ENCODE measurements at regions not wholly inside any gene's neighbourhood (a gene's known extent, or its start where the extent isn't known, plus 50 kb on each side); places are given as distances from the start of the nearest gene placed in this dataset.

DNA sequence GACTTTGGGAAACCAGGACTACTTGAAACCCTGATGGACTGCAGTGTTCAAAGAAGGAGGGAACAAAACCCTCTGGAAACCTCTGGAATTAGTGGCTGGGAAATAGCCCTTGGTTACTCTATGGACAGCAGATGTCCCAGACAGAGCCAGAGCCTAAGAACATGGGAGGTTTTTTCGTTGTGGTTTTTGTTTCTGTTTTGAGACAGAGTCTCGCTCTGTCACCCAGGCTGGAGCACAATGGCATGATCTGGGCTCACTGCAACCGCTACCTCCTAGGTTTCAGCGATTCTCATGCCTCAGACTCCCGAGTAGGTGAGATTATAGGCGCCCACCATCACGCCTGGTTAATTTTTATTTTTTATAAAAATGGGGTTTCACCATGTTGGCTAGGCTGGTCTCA, 1378.7 kb downstream of the AACS start:
- TF ChIP-seq GATA3 (IDR thresholded peaks at IDR 0.05; ENCODE audit: low read depth, low read length) (no peak), GATA2 (IDR thresholded peaks at IDR 0.05; ENCODE audit: low read depth, low read length) (no peak)

DNA sequence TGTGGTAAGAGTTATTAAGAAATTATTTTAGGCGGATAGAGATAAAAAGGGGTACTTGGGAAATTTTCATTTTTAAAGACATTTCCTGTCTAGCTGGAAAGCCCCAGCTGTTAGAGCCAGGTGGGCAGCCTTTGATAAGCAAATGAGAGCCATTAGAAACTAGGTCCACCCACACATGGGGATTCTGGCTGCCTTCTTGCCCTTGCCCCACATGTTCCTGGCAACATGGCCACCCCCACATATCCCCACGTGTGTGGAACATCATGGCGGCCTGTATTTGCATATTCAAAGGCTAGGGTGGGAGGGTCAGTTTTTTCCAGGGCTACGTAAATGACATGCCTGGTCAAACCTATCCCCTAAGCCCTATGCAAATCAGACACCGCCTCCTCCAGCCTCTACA, 1382.1 kb downstream of the AACS start:
- TF ChIP-seq GATA3 (IDR thresholded peaks at IDR 0.05; ENCODE audit: low read depth, low read length) (no peak), GATA2 (IDR thresholded peaks at IDR 0.05; ENCODE audit: low read depth, low read length) (no peak)

DNA sequence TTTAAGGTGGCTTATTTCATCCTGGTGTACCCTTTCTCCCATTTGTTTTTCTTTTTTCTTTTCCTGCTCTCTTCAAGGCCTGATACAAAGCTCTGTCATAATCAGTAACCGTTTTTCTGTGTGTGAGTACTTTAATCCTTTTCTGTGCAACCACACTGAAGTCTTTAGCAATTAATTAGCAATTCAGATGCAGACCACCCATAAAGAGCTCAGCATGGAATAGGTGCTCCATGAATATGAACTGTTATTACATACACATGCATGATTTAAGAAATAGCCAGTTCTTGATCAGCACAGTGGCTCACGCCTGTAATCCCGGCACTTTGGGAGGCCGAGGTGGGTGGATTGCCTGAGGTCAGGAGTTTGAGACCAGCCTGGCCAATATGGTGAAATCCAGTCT, 1386.6 kb downstream of the AACS start:
- no peak for TF ChIP-seq GATA2 (IDR thresholded peaks at IDR 0.05; ENCODE audit: low read depth, low read length)
- no peak for TF ChIP-seq GATA3 (IDR thresholded peaks at IDR 0.05; ENCODE audit: low read depth, low read length)

DNA sequence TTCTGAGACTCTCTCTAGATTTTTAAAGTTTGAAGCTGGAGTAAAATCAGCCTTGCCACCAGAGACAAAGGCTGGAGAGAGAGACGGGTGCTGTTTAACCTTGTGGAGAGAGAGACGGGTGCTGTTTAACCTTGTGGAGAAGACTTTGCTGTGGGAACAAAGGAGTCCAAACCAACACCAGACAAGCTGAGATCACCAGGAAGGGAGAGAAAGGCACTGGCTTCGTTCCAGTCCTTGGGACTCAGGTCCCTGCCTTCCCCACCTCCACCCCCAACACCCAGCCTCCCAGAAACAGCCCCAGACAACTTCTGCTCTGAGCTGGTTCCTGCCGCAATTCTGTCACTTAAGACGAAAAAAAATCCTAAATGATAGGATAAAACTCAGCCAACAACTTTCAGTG, 1389.3 kb downstream of the AACS start:
- no peak for TF ChIP-seq GATA2 (IDR thresholded peaks at IDR 0.05; ENCODE audit: low read depth, low read length)
- TF ChIP-seq GATA3 (IDR thresholded peaks at IDR 0.05; ENCODE audit: low read depth, low read length) = no peak

DNA sequence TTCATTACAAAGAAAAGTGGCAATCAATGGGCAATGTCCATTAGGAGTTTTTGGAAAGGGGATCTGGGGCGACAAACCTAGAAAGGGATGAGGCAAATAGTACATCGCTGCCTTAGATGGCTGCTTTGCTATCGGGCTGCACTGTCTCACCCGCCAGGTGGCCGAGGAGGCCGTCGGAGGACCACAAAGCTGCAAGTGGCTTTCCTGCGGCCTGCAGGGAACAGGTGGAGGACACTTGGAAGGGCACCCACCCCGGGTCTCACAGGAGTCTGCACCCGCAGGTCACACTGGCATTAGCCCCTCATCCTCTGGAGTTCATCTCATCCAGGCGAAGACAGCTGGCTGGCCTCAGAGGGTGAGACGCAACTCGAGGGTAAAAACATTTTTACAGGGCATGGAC, 1392.5 kb downstream of the AACS start:
- TF ChIP-seq GATA3 (IDR thresholded peaks at IDR 0.05; ENCODE audit: low read depth, low read length) = no peak
- no peak for TF ChIP-seq GATA2 (IDR thresholded peaks at IDR 0.05; ENCODE audit: low read depth, low read length)

DNA sequence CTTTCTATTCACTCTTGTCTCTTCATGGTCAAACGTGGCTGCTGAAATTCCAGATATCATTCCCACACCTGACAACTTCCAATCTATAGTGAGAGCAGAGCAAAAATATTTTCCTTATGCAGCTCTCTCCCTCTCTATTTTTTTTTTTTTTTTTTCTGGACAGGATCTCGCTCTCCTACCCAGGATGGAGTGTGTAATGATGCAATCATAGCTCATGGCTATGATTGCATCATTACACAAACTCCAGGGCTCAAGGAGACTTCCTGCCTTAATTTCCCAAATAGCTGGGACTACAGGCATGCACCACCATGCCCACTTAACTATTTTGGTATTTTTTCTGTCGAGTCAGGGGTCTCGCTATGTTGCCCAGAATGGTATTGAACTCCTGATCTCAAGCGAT, 1398.9 kb downstream of the AACS start:
- TF ChIP-seq GATA2 (IDR thresholded peaks at IDR 0.05; ENCODE audit: low read depth, low read length) = no peak

DNA sequence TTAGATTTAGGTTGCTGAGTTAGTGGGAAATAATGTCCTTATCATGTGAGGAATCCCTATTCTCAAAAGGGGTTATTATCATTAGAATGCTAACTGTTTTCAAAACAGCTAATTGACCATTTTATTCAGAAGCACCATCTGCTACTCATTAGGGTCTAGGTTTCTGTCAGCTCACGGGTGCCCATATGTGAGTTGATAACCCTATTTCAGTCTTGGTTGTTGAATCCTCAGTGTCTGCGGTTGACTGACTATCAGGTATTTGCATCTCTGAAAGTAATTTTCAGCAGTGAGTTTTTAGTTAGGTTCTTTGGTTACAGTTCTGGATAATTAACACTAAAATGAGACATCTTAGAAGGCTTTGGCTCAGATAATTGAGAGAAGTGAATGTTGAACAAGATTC, 1404.0 kb downstream of the AACS start:
- no peak for TF ChIP-seq GATA3 (IDR thresholded peaks at IDR 0.05; ENCODE audit: low read depth, low read length)
- TF ChIP-seq GATA2 (IDR thresholded peaks at IDR 0.05; ENCODE audit: low read depth, low read length) = no peak

DNA sequence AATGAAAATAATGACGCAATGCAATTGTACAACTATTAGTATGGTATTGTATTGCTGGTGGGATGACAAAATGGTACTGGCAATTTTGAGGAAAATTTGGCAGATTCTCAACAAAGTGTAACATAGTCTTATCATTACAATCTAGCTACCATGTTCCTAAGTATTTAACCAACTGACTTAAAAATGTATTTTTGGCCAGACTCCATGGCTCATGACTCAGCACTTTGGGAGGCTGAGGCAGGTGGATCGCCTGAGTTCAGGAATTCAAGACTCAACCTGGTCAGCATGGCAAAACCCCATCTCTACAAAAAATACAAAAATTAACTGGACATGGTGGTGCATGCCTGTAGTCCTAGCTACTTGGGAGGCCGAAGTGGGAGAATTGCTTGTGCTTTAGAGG, 1409.5 kb downstream of the AACS start:
- no peak for TF ChIP-seq GATA3 (IDR thresholded peaks at IDR 0.05; ENCODE audit: low read depth, low read length)
- no peak for TF ChIP-seq GATA2 (IDR thresholded peaks at IDR 0.05; ENCODE audit: low read depth, low read length)

DNA sequence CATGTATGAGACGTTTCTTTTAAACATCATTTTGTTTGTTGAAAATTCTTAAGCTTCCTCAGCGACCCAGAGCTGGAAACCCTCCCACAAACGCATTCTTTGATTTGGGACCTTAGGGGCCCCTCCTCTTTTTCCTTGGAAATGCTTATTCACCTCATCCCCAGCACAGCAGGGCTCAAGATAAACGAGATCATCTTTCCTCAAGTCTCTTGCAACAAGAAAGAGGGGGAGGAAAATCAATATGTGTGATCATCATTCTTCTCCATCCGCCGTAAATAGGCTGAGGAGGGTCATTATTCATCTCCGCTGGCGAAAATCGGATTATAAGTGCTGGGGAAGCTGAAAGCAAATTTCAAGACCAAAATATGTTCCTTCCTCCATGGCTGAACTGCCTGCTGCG, 1415.2 kb downstream of the AACS start:
- no peak for TF ChIP-seq GATA3 (IDR thresholded peaks at IDR 0.05; ENCODE audit: low read depth, low read length)
- no peak for TF ChIP-seq GATA2 (IDR thresholded peaks at IDR 0.05; ENCODE audit: low read depth, low read length)

DNA sequence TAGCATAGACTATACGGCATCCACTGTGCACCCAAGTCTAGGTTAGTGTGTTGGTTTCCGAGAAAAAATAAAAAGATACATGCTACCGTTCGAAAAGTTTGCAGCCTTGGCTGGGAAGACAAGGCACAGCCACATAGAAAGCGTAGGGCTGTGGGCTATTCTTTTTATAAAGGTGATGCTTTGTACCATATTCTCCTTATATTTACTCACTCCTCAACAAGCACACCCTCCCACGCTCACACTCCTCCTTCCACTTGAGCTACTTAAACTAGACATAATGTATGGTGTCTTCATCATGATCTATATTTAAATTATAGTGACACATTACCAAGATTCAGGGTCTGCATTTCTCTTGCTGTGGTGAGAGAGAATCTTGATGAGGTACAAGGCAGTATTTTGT, 1416.5 kb downstream of the AACS start:
- no peak for TF ChIP-seq GATA3 (IDR thresholded peaks at IDR 0.05; ENCODE audit: low read depth, low read length)
- TF ChIP-seq GATA2 (IDR thresholded peaks at IDR 0.05; ENCODE audit: low read depth, low read length) = no peak

DNA sequence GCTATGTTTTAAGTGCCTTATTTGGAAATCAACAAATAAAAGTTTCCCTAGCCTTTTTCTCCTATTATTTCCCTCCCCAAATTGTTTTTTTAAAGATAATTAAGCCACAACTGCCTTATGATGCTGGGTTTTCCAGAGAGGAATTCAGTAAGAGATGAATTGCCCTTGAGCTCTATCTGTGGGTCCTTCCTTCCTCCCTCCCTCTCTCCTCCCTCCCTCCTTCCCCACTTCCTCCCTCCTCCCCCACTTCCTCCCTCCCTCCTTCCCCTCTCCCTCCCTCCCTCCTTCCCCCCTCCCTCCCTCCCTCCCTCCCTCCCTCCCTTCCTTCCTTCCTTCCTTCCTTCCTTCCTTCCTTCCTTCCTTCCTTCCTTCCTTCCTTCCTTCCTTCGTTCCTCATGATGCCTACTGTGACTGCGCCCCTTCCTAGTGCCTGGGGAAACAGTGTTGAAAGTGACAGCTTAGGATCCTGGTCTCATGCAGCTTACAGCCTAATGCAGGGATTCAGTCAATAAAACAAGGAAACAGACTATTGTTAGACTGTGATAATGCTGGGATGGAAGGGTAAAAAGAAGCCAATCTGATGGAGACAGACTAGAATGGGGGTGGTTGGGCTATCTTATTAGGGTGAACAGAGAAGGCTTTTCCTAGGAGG, 1417.1 kb downstream of the AACS start:
- TF ChIP-seq GATA2 (IDR thresholded peaks at IDR 0.05; ENCODE audit: low read depth, low read length) = no peak
- no peak for TF ChIP-seq GATA3 (IDR thresholded peaks at IDR 0.05; ENCODE audit: low read depth, low read length)

DNA sequence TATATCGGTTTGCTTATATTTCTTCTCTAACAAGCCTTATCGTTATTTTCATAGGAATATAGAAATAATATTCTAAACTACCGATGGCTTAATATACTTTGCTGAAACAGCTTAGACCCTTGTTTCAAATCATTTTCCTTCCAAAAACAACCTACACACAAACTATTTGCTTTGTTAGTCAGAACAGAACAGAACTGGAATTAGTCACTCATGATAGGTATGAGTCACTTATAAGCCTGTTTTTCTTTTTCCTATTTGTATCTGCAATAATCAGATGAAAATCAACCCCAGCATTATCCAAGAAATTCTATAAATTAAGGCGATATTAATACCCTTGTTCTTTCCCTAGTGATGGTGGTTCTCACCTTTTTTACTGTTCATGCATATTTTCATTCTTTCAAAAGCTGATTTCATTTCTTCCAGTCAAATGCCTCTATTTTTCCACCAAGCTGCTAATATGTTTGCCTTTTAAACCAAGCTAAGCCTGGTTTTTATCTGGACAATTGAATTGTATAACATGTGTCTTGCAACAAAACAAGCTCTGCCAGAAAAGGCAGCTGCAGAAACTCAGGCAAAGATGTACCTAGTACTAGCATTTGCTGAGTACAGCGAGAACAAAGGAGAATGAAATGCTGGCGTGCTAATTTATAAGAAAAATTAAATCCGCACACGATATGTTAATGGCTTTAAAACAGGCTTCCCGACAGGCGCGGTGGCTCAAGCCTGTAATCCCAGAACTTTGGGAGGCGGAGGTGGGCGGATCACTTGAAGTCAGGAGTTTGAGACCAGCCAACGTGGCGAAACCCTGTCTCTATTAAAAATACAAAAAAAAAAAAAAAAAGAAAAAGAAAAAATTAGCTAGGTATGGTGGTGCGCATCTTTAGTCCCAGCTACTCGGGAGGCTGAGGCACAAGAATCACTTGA, 1418.2 kb downstream of the AACS start:
- TF ChIP-seq GATA2 (IDR thresholded peaks at IDR 0.05; ENCODE audit: low read depth, low read length) (no peak), GATA3 (IDR thresholded peaks at IDR 0.05; ENCODE audit: low read depth, low read length) (no peak)

DNA sequence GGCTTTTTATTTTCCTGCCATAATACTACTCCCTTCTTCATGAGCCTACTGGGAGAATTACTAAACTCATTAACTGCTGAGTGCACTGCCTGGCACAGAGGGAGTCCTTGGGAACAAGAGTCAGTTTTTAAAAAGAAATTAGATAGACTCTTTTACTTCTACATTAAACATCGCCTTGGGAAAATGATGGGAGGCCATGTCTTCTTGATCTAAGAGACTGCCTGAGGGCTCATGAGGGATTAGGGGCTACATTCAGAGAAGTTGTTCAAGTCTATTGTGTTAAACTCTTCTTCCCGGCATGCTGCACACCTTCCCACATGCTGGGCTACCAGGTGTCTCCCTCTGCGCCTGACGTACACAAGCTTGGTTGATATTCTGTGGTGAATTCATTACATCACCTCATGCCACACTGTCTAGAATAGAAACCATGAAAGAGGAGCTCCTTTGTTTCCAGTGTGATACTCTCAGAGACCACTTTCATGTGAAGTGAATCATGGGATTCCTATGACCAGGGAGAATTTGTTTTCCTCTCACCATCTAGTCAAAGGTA, 1422.3 kb downstream of the AACS start:
- TF ChIP-seq GATA3 (IDR thresholded peaks at IDR 0.05; ENCODE audit: low read depth, low read length) = no peak
- TF ChIP-seq GATA2 (IDR thresholded peaks at IDR 0.05; ENCODE audit: low read depth, low read length) = no peak

DNA sequence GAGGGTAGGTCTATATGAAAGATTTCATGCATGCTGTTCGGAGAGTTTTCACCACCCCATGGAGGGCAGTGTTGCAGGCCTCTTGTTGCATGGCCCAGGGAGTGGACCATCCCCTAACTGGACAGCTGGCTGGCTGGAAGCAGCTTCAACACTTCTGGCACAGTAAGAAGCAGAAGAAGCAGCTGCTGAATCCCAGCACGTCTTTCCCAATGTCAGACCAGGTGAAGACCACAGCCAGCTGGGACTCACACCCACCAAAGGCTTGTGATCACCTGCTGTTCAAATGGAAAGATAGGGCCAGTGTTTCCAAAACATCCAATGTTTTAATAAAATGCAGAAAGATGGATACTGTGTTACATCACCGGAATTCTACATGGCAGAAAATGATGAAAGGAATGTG, 1423.6 kb downstream of the AACS start:
- no peak for TF ChIP-seq GATA2 (IDR thresholded peaks at IDR 0.05; ENCODE audit: low read depth, low read length)
- no peak for TF ChIP-seq GATA3 (IDR thresholded peaks at IDR 0.05; ENCODE audit: low read depth, low read length)

DNA sequence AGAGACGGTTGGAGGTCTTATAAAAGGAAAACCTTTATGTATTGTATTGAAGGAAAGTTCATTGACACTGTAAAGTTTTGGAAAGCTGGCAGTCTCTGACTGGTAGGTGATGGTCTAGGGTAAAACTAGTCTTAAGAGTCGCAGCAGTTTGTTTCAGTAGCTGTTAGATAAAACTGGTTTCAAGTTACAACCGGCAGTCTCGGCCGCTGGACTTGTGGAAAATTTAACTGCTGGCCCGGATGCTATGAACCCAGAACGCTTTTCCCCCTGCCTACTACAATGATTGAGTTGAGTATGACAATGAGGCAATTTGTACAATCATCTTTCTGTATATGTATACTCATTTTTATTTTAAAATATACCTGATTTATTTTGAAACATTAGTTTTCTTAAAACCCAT, 1426.9 kb downstream of the AACS start:
- TF ChIP-seq GATA2 (IDR thresholded peaks at IDR 0.05; ENCODE audit: low read depth, low read length) (no peak), GATA3 (IDR thresholded peaks at IDR 0.05; ENCODE audit: low read depth, low read length) (no peak)

Data from SH-SY5Y (cell line).